Naive thymus-derived CD8-positive, alpha-beta T cell (primary cell): ENCODE measurements at regions not wholly inside any gene's neighbourhood (a gene's known extent, or its start where the extent isn't known, plus 50 kb on each side); places are given as distances from the start of the nearest gene placed in this dataset.
A peak's percentile ranks its signal among the peaks of the same experiment; 100 is the strongest.
"Not testable (repeated sequence)": the region's sequence is repeated elsewhere in the genome, so short reads cannot be mapped to it uniquely, and the experiment has no call there.

Source experiments
- ATAC-seq, 2 donors: fragments of 150-1000 bp; cut with Tn5 transposase in 1 of 2; sonication (Bioruptor Pico), chemical (Tn5 transposase) in 1 of 2; 1 replicate in 1 of 2; 2 replicates in 1 of 2; pipeline ENCODE4 v1.10.0; 2021; ENCODE audit warnings: mild to moderate bottlenecking in 2 of 2, moderate library complexity in 2 of 2
- POLR2A ChIA-PET: fragments of 350-600 bp; sonication (Branson Sonifier 250); formaldehyde crosslinking; loops from one replicate; lab custom pipeline; 2021; ENCODE audit warnings: antibody characterized with exemption; lab: Charles Lee
- DNase-seq, 10 donors: peaks; one replicate each; pipeline versions ENCODE4 v3.0.0 to v3.0.0-alpha.2; 2020 to 2022
- H3K27ac Mint-ChIP-seq, 10 donors: one replicate each; pipeline ENCODE4 v1.8.0; 2020 to 2022; ENCODE audit warnings: mild to moderate bottlenecking in 10 of 10, mixed read lengths in 10 of 10, moderate library complexity in 4 of 10, inconsistent platforms in 1 of 10
- H3K27me3 Mint-ChIP-seq, 5 donors: one replicate each; pipeline ENCODE4 v1.8.0; 2021 to 2022; ENCODE audit warnings: mixed read lengths in 5 of 5
- H3K36me3 Mint-ChIP-seq, 3 donors: one replicate each; pipeline ENCODE4 v1.8.0; 2020 to 2022; ENCODE audit warnings: mixed read lengths in 3 of 3, mild to moderate bottlenecking in 2 of 3, inconsistent platforms in 1 of 3
- H3K4me1 Mint-ChIP-seq, 4 donors: one replicate each; pipeline ENCODE4 v1.8.0; 2021 to 2022; ENCODE audit warnings: mixed read lengths in 4 of 4
- H3K4me3 Mint-ChIP-seq, 10 donors: one replicate each; pipeline ENCODE4 v1.8.0; 2020 to 2022; ENCODE audit warnings: mild to moderate bottlenecking in 10 of 10, mixed read lengths in 10 of 10, moderate library complexity in 6 of 10, inconsistent platforms in 1 of 10
- H3K9me3 Mint-ChIP-seq, 9 donors: one replicate each; pipeline ENCODE4 v1.8.0; 2020 to 2022; ENCODE audit warnings: mixed read lengths in 9 of 9, mild to moderate bottlenecking in 3 of 9, inconsistent platforms in 1 of 9, moderate library complexity in 1 of 9

DNA sequence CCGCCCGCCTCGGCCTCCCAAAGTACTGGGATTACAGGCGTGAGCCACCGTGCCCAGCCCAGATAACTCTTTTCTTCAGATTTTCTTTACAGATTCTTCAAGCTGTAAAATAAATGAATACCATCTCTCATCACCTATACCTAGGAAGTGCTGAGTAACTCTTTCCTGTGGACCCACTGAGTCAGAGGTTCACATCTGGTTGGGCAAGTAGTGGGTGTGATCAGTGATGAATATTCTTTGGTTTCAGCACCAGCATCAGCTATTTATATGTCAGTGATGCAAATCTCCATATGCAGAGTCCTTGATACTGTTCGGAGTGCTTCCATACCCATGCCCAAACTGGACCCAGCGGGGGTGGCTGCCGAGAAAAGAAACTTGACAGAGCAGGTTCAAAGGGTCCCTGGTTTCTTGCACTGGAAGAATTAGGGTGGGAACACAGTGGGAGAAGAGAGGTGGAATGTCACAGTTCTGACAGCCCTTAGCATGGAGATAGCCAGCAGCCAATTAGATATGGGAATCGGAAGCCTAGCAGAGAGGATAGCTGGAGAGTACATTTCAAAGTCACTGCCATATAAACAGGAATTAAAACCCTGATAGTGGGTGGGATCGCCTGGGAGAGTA is 64.9 kb upstream of the DDR1 start:
- peaks cover 28 to 69% (median 52%) of the 10 kb centered on the region in 4 donors for H3K4me1 Mint-ChIP-seq

DNA sequence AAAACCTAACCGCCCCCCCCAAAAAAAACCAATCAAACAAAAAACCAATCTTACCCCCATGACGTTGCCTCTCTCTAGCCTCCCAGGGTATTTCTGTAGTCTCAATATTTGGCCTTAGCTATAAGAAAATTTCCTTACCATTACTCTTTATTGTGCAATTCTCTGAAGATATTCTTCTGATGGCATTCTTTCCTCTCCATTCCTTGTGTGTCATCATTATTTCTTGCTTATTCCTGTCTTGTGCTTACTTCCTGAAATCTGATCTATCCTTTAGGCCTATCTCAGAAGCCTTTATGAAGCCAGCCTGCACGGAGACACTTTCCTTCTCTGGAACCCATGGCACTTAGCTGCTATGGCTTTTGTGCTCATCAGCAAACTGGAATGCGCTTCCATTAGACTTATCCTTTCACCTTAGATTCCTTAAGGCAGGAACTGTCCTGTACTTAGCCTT is 65.9 kb upstream of the DDR1 start:
- peaks cover 0 to 5% (median 0%) of the 10 kb centered on the region in 3 donors for H3K36me3 Mint-ChIP-seq
- no peak for ATAC-seq
- H3K4me1 Mint-ChIP-seq, result peaks cover 30 to 69% (median 55%) of the 10 kb centered on the region in 4 donors

More for the DNA sequence above, 64.9 kb upstream of the DDR1 start:
- Mint-ChIP-seq H3K36me3 (peaks cover 0 to 15% (median 2%) of the 10 kb centered on the region in 3 donors), H3K27ac (peak overlapping the region; percentile 20 to 93 (median 71)), H3K27me3 (no peaks in the 10 kb centered on the region), H3K4me3 (no peak overlapping the region), H3K9me3 (no peaks in the 10 kb centered on the region)
- POLR2A ChIA-PET, result interaction anchor here (0.5 to 3.3 kb wide), 6 partner anchors 9 to 144 kb away, joined by 3 to 9 read pairs (median 3); partner anchors contain the start of gene IER3
- DNase-seq (no peak), ATAC-seq (no peak)

DNA sequence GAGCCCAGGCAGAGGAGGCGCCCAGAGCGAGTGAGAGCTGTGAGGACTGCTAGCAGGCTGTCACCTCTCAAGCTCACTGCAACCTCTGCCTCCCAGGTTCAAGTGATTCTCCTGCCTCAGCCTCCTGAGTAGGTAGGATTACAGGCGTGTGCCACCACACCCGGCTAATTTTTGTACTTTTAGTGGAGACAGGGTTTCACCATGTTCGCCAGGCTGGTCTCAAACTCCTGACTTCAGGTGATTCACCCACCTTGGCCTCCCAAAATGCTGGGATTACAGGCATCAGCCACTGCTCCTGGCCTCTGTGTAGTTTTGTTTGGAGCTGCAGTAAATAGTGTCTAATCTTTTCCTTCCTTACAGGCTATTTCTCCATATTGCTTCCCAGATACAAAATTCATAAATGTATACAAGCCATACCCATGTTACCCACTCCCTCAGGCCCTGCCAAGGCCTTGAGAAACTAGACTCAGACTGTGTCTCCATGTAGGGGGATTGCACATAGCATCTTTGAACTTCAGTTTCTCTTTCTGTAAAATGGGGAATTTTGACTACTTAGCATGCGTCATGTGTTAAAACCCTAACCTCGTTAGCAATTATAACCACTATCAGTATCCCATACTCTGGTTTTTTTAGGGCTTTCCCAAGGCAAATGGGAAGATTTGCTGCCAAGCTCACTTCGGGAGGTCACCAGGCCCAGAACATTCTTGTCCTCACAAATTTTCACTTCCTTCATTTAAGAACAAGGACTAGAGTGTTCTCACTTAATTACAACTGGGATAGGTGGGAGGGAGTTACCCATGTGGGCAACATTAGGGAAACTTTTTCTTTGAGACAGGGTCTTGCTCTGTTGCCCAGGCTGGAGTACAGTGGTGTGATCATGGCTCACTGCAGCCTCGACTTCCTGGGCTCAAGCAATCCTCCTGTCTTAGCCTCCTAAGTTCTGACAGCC is 67.3 kb upstream of the DDR1 start:
- no peak overlapping the region for H3K4me3 Mint-ChIP-seq
- H3K27me3 Mint-ChIP-seq, result no peaks in the 10 kb centered on the region
- POLR2A ChIA-PET, result interaction anchor here (1.2 to 3.3 kb wide), 3 partner anchors 13 to 79 kb away, joined by 3 to 9 read pairs (median 4); partner anchors contain the start of gene IER3
- H3K27ac Mint-ChIP-seq, result peak overlapping the region; percentile 13 to 96 (median 63)
- no peaks in the 10 kb centered on the region for H3K9me3 Mint-ChIP-seq
- no peak for DNase-seq
- H3K36me3 Mint-ChIP-seq, result no peaks in the 10 kb centered on the region
- peaks cover 30 to 69% (median 56%) of the 10 kb centered on the region in 4 donors for H3K4me1 Mint-ChIP-seq
- ATAC-seq, result no peak

More for the DNA sequence above, 65.9 kb upstream of the DDR1 start:
- POLR2A ChIA-PET, result interaction anchor here (0.9 to 3.3 kb wide), 6 partner anchors 10 to 80 kb away, joined by 3 to 9 read pairs (median 4); partner anchors contain the start of gene IER3
- H3K9me3 Mint-ChIP-seq, result no peaks in the 10 kb centered on the region
- DNase-seq, result no peak
- H3K27me3 Mint-ChIP-seq, result no peaks in the 10 kb centered on the region
- H3K27ac Mint-ChIP-seq, result peak overlapping the region in 7 of 10 donors; percentile 3 to 93 (median 77)
- H3K4me3 Mint-ChIP-seq, result no peak overlapping the region

DNA sequence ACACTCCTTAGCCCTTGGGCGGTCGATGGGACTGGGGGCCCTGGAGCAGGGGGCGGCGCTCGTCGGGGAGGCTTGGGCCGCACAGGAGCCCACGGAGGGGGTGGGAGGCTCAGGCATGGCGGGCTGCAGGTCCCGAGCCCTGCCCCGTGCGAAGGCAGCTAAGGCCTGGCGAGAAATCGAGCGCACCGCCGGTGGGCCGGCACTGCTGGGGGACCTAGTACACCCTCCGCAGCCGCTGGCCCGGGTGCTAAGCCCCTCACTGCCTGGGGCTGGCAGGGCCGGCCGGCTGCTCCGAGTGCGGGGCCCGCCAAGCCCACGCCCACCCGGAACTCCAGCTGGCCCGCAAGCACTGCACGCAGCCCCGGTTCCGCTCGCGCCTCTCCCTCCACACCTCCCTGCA is 68.0 kb upstream of the DDR1 start:
- not testable (repeated sequence) for H3K27me3 Mint-ChIP-seq, DNase-seq, ATAC-seq, H3K4me3 Mint-ChIP-seq, H3K9me3 Mint-ChIP-seq, H3K36me3 Mint-ChIP-seq
- POLR2A ChIA-PET, result interaction anchor here (1.1 to 3.3 kb wide), 4 partner anchors 13 to 72 kb away, joined by 3 to 9 read pairs (median 4); partner anchors contain the start of gene IER3
- peak overlapping the region in 2 of 10 donors; percentile 62 to 93 for H3K27ac Mint-ChIP-seq
- H3K4me1 Mint-ChIP-seq, result peaks cover 27 to 72% (median 55%) of the 10 kb centered on the region in 4 donors

DNA sequence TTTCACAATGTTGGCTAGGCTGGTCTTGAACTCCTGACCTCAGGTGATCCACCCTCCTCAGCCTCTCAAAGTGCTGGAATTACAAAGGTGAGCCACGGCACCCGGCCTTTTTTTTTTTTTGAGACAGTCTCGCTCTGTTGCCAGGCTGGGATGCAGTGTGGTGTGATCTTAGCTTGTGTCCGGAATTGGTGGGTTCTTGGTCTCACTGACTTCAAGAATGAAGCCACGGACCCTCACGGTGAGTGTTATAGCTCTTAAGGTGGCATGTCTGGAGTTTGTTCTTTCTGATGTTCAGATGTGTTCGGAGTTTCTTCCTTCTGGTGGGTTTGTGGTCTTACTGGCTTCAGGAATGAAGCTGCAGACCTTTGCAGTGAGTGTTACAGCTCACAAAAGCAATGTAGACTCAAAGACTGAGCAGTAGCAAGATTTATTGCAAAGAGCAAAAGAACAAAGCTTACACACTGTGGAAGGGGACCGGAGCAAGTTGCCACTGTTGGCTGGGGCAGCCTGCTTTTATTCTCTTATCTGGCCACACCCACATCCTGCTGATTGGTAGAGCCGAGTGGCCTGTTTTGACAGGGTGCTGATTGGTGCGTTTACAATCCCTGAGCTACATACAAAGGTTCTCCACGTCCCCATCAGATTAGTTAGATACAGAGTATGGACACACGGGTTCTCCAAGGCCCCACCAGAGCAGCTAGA is 69.1 kb upstream of the DDR1 start:
- H3K4me3 Mint-ChIP-seq, result peak overlapping the region in 5 of 10 donors; percentile 16 to 77 (median 33)
- not testable (repeated sequence) for H3K36me3 Mint-ChIP-seq, H3K9me3 Mint-ChIP-seq, DNase-seq, H3K27me3 Mint-ChIP-seq, ATAC-seq
- POLR2A ChIA-PET, result interaction anchor here (0.6 to 1.7 kb wide), 11 partner anchors 12 to 359 kb away, joined by 3 to 13 read pairs (median 4); partner anchors contain the start of genes FLOT1 and IER3
- peak overlapping the region in 8 of 10 donors; percentile 65 to 98 (median 81) for H3K27ac Mint-ChIP-seq
- H3K4me1 Mint-ChIP-seq, result peaks cover 33 to 78% (median 63%) of the 10 kb centered on the region in 4 donors

DNA sequence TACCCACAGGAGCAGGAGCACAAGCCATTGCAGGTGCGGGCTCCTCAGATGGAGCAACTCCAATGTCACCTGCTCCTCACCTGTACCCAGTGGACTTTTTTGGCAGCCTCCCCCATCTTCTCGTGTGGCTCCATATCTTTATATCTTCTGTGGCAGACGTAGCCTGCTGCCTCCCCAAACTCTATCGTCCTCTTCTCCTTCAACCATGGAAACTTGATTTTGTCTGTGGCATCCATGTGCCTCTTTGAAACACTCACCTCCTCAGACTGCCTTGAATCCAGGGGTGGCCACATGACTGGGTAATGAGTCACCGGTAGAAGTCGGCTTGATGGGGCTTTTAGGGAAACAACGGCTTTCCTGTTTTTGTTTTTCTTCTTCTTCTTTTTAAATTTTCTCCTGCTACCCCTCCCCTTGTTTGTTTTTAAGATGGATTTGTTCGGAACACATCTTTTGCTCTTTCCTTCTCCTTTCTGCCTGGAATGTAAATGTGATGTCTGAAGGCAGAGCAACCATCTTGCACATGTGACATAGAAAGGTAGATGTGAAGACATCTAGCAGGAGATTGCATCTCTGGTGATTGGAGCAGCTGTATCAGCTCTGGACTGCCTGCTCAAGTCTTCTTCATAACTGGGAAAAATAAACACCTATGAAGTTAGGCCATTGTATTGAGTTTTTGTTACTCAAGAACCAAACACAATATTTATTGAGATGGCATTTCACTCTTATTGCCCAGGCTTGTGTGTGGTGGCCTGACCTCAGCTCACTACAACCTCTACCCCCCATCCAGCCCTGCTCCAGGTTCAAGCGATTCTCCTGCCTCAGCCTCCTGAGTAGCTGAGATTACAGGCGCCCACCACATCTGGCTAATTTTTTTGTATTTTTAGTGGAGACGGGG is 69.9 kb upstream of the DDR1 start:
- ATAC-seq, result peak; percentile 70 to 89
- H3K36me3 Mint-ChIP-seq, result peaks cover 0 to 2% (median 0%) of the 10 kb centered on the region in 3 donors
- H3K27ac Mint-ChIP-seq, result peak overlapping the region; percentile 5 to 98 (median 62)
- H3K4me1 Mint-ChIP-seq, result peaks cover 31 to 77% (median 67%) of the 10 kb centered on the region in 4 donors
- peak overlapping the region in 6 of 10 donors; percentile 35 to 77 (median 54) for H3K4me3 Mint-ChIP-seq
- DNase-seq, result peak in 3 of 10 donors; percentile 16 to 69 (median 50)
- no peaks in the 10 kb centered on the region for H3K9me3 Mint-ChIP-seq
- POLR2A ChIA-PET, result interaction anchor here (0.6 to 1.7 kb wide), 6 partner anchors 12 to 358 kb away, joined by 3 to 13 read pairs (median 4); partner anchors contain the start of gene FLOT1
- no peaks in the 10 kb centered on the region for H3K27me3 Mint-ChIP-seq

DNA sequence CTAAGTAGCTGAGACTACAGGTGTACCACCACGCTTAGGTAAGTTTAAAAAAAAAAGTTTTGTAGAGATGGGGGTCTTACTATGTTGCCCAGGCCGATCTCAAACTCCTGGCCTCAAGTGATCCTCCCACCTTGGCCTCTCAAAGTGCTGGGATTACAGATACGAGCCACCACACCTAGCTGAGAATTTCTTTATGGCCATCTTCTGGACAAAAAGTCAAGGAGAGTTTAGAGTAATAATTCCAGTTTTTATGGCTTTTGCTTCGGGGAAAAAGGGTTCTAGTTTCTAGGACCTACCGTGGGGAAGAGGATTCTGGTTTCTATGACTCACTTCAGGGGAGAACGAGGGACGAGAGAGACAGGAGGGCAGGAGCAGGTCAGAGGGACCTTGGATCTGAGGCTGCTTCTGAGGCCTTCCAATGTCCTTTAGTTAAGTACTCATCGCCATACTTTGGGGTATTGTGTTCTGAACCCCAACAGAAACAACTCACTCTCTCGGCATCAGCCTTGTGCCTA is 69.3 kb upstream of the IER3 start:
- peak overlapping the region in 8 of 10 donors; percentile 18 to 98 (median 73) for H3K27ac Mint-ChIP-seq
- H3K4me3 Mint-ChIP-seq, result peak overlapping the region in 4 of 10 donors; percentile 45 to 77 (median 67)
- POLR2A ChIA-PET, result interaction anchor here (0.9 to 1.0 kb wide), 2 partner anchors 9 to 50 kb away, joined by 3 to 4 read pairs; no protein-coding TSS in a partner anchor
- H3K9me3 Mint-ChIP-seq, result no peaks in the 10 kb centered on the region
- H3K36me3 Mint-ChIP-seq, result peaks cover 0 to 2% (median 0%) of the 10 kb centered on the region in 3 donors
- DNase-seq (no peak), ATAC-seq (no peak)
- H3K4me1 Mint-ChIP-seq, result peaks cover 32 to 76% (median 70%) of the 10 kb centered on the region in 4 donors
- no peaks in the 10 kb centered on the region for H3K27me3 Mint-ChIP-seq

DNA sequence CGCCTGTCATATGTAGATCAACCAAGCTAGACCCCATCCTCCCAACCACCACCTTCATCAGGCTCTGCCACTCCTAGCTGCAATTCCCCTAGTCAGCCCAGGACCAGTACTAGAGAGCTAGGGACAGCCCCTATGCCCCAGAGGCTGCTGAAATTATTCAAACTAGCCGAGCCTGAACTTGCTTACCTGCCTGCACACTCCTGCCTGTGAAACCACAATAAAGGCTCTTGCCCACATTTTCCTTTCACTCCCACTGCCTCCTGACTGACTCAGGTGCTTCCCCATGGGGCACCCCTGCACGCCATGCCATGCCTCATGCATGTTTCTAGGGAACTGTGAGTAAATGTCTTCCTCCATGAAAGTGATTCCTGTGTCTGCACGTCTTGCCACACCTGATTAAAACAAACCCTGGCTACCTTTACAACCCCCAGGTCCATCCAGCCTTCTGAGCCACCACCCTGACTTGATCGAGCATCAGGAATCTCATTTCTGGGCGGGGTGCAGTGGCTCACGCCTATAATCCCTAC is 66.5 kb upstream of the IER3 start:
- ATAC-seq (peak; percentile 45 to 58), DNase-seq (peak in 2 of 10 donors; percentile 5 to 18)
- Mint-ChIP-seq H3K9me3 (no peaks in the 10 kb centered on the region), H3K27me3 (no peaks in the 10 kb centered on the region), H3K4me3 (peak overlapping the region in 6 of 10 donors; percentile 3 to 69 (median 40)), H3K27ac (peak overlapping the region in 8 of 10 donors; percentile 1 to 79 (median 35)), H3K36me3 (peaks cover 0 to 2% (median 0%) of the 10 kb centered on the region in 3 donors), H3K4me1 (peaks cover 31 to 81% (median 67%) of the 10 kb centered on the region in 4 donors)
- POLR2A ChIA-PET, result interaction anchor here (0.6 to 3.1 kb wide), 6 partner anchors 14 to 111 kb away, joined by 3 to 16 read pairs (median 3); no protein-coding TSS in a partner anchor

DNA sequence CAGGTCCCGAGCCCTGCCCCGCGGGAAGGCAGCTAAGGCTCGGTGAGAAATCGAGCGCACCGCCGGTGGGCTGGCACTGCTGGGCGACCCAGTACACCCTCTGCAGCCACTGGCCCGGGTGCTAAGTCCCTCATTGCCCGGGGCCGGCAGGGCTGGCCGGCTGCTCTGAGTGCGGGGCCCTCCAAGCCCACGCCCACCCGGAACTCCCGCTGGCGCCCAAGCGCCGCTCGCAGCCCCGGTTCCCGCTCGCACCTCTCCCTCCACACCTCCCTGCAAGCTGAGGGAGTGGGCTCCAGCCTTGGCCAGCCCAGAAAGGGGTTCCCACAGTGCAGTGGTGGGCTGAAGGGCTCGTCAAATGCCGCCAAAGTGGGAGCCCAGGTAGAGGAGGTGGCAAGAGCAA is 63.2 kb upstream of the IER3 start:
- H3K4me3 Mint-ChIP-seq, H3K27me3 Mint-ChIP-seq, ATAC-seq, POLR2A ChIA-PET, DNase-seq, H3K9me3 Mint-ChIP-seq, H3K36me3 Mint-ChIP-seq: not testable (repeated sequence)
- peak overlapping the region in 1 of 10 donors; percentile 74 for H3K27ac Mint-ChIP-seq
- peaks cover 19 to 70% (median 53%) of the 10 kb centered on the region in 4 donors for H3K4me1 Mint-ChIP-seq

DNA sequence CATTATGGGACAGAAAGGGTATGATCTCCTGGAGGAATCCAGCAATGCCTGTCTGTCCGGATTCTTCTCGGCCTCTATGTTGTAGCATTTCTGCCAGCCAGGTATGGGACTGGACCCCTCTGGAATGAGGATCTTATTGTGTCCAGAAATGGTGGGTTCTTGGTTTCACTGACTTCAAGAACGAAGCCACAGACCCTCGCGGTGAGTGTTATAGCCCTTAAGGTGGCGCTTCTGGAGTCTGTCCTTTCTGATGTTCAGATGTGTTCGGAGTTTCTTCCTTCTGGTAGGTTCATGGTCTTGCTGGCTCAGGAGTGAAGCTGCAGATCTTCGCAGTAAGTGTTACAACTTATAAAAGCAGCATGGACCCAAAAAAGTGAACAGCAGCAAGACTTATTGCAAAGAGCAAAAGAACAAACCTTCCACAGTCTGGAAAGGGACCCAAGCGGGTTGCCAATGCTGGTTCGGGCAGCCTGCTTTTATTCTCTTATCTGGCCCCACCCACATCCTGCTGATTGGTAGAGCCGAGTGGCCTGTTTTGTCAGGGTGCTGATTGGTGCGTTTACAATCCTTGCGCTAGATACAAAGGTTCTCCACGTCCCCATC is 62.3 kb upstream of the IER3 start:
- H3K9me3 Mint-ChIP-seq, result no peaks in the 10 kb centered on the region
- peaks cover 22 to 64% (median 47%) of the 10 kb centered on the region in 4 donors for H3K4me1 Mint-ChIP-seq
- ATAC-seq (no peak), DNase-seq (no peak)
- POLR2A ChIA-PET, result no interaction called here
- peak overlapping the region in 1 of 10 donors; percentile 49 for H3K27ac Mint-ChIP-seq
- no peak overlapping the region for H3K4me3 Mint-ChIP-seq
- H3K27me3 Mint-ChIP-seq, result no peaks in the 10 kb centered on the region
- peaks cover 0 to 2% (median 0%) of the 10 kb centered on the region in 3 donors for H3K36me3 Mint-ChIP-seq
